Stimulated activated CD4-positive, alpha-beta T cell treated with anti-CD3 and anti-CD28 coated beads, Interleukin-4, amount 100 ng/mL, for 4 hours (primary cell): ENCODE measurements at regions not wholly inside any gene's neighbourhood (a gene's known extent, or its start where the extent isn't known, plus 50 kb on each side); places are given as distances from the start of the nearest gene placed in this dataset.

Experiments
- DNase-seq, 2 experiments: peaks; one replicate each; pipeline ENCODE4 v3.0.0-alpha.2; 2020

DNA sequence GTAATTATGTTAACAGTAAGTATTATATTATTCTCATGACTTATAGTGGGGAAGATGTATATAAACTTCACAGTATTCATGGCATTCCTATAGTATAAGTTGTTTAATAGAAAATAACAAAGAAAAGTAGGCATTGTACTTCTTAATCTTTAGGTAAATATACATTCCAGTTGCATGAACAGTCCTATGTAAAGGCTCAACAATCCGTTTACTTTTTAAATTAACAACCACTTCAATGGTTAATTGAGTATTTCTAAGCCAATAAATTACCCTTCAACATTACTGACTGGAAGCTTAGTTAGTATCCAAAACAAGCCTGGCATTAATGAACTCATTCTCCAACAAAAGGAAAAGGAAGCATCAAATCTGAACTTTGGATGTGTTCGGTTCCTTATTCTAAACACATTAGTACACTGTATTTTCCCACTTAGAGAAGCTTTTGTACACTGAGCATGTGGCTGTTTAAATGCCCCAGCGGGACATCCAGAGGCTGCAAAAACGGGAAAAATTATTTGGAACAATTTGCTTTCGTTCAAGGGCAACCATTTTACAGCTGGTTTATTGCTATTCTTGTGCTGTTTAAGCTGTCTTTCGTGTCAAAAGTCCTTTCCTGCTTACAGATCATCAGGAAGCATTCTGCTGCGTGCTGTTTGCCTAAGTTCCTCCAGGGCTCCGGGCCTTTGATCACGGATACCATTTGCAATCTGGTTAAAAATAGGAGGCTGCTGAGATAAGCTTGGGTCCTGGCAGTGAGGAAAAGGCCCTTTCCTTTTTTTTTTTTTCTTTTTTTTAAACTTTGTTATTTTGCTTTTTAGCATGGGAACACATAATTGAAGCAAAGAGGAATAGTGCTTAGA lies 460.3 kb downstream of the SPRY1 start:
- DNase-seq = no peak

DNA sequence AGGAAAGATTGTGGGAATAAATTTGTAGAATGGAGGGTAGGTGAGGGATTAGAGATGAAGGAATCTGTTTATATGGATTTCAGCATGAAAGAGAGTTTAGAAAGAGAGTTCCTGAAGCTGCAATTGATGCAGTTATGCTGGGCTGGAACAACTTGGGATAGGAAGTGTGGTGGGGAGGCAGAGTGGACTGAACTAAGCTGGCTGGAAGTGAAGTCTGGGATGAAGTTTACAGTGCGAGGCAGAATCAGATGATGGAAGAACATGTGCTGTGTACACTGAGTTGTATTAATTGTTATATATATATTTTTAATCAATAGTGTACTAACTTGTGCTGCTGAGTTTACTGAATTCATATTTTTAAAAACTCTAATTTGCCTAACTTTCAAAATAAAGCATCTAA lies 461.9 kb downstream of the SPRY1 start:
- DNase-seq = no peak

DNA sequence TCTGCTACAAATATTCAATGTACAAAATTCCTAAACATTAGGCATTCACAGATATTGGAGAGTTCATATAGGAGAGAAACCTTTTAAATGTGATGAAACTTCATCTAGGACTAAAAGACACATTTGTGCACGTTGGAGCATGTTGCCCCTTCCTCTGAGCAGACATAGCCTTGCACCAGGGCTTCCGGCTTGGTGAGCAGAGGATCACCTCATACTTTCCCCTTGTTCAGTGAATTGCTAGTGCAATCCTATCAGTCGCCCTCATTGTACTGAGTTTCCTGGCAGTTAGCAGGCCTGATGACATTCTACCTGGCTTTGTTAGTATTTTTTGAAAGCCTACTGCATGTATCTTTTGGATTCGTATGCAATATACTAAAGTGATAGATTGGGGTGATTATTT lies 466.2 kb downstream of the SPRY1 start:
- DNase-seq = no peak

DNA sequence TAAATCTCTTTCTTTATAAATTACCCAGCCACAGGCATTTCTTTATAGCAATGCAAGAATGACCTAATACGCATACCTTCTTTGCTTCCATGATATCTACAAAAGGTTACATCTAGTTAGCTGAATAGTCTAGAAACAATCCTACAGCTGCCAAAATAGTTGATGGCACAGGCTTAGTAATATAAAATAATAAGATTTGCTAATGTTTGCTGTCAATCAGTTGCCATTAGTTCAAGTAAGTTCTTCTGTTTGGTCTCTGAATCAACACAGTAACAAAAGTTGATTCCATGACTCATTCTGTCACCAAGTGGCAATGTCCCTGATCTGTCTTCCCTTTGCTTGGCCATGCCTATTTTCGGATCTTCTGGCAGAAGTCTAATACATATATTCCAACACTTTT lies 470.2 kb downstream of the SPRY1 start:
- no peak for DNase-seq

DNA sequence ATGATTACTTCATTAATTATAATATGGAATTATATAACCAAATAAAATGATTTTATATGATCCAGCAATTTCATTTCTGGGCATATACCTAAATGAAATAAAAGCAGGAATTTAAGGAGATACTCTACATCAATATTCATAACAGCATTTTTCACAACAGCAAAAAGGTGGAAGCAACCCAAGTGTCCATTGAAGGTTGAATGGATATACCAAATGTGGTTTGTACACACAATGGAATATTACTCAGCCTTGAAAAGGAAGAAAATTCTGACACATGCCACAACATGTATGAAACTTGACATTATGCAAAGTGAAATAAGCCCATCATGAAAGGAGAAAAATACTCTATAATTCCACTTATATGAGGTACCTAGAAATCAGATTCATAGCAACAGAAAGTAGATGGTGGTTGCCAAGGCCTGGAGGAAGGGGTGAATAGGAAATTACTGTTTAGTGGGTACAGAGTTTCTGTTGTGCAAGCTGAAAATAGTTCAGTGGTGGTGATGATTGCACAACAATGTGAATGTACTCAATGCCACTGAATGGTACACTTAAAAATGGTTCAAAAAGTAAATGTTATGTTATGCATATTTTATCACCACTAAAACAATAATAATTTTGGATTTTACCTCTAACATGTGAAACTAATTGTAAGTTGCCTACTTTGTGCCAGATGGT lies 471.5 kb downstream of the SPRY1 start:
- no peak for DNase-seq

DNA sequence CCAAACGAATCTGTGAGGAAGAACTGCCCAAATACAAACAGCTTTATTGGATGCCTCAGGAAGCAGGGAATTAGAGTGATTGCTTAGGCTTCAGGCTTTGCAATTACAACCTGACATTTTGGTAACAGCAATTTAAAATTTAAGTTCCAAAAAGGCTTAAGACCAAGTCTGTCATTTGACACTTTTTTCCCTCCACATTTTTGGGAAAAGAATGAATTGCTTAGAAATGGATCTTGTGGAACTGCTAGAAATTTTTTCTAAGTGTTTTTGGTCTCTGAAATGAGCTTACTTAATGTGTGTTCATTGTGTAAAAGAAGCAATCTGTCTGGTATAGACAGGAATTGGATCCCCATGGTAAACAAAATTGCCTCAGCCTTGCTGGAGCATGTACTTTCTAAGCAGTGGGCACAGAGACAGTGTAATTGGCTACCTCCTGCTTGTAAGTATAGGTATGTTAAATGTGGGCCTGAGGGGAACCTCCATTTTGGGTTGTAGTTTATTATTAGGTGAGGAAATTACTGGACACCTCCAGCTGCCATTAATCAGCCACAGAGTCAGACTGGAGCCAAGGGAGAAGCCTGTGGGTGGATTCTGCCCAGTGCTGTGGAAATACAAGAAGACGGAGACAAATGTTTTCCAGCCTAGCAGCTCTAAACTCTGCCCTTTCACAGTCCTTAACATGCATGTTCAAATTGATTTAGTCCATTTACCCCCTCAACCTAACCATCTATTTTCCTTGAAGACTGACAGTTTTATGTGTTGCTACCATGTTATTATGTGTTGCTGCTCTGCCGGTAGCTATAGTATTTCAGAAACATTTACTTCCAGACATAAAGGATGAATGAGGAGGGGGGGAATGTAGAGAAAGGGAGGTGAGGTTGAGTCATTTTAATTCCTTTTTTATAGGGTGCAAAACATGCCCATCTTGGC lies 473.0 kb downstream of the SPRY1 start:
- DNase-seq = no peak

DNA sequence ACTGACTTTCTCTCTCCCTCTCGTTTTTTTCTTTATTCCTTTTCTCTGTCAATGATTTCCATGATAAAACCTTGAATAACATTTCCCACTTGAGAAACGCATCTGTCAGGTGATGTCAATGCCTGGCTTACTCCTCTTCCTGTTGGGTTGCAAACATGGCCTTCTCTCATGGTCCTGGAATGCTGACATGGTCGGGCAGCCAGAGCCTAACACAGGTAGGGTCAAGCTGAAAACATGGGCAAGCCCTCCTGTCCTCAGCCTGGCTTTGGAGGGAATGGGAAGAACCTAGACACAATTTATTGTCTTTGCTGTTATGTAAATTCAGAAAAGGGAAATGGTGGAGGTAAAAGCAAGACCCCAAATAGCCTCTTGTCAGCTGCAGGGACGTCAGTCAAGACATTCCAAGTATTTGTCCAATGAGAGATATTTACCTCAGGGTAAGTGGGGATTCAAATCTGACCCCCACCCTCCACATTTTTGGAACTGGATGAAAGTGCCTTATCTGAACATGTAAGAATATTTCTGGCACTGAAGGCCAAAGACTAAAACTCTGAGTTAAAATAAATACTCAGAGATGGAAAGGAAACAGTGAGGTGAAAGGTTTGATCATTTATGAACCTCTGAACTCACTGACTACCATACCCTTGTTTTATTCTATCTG lies 473.8 kb downstream of the SPRY1 start:
- DNase-seq = no peak

DNA sequence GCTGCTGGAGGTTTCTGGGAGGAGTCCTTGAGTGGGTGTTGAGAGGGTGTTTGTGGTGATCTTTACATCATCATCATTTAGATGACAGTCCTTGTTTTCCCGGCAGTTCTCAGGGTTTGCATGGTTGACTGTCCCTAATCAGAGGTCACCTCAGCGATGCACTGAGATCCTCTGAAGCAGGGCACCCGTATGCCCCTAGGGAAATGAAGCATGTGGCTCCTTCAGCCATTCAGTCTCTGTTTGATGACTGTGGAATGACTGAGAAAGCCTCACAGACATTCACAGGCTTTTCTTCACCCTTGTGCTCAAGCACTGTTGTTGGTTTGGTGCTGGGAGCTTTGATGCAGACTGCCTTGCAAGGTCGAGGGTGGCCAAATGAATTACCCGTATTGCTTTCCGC lies 474.7 kb downstream of the SPRY1 start:
- DNase-seq = no peak

DNA sequence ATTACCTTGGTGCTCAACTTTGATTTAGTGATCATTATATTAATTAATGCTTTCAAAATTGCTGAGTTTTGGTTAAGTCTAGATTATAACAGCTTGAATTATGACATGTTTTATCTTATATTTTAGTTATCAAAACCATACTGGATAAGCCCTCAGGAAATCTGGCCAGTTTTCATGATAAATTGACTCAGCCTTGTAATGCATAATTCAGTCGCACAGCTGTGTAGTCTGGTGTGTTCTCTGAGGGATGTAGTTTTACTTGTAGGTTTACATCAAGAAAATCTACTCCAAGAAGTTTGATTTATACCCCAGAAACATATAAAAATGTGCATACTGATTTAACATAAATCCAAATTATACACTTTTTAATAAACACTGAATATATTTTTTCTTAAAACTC lies 477.5 kb downstream of the SPRY1 start:
- no peak for DNase-seq

DNA sequence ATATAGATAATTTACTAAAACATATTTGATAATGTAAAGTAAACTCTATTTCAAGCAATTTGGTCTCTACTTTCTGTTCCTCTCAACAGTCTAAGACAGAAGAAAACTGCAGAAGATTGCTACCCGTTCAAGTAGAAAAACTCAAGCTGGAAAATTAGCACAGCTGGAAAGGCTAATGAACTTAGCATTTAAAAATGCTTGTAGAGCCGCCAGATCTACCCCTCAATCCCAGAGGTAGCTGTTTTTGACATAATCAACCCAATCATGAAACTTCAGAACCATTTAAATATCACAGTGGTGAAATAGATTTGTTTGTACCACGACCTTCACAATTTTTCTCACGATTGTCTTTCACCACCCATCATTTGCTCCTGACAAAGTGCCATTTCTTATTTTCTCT lies 479.5 kb downstream of the SPRY1 start:
- DNase-seq = no peak

DNA sequence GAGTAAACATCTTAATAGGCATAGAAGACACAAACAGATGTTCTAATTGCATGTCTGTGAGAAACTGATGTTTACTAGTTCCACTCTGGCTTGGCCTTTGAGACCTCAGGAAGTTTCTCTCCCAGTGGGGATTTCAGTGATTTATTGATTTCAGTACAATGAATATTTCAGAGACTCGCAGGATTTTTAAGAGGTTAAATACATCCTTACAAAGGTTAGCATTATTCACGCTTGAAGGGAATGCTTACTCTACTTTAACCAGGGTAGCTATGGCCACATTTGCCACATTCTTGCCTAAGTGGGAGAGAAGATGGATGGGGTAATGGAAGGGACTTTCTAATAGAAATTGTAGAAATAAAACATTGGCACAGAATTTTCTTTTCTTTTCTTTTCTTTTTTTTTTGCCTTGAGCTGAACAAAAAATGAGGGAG lies 480.1 kb downstream of the SPRY1 start:
- no peak for DNase-seq

DNA sequence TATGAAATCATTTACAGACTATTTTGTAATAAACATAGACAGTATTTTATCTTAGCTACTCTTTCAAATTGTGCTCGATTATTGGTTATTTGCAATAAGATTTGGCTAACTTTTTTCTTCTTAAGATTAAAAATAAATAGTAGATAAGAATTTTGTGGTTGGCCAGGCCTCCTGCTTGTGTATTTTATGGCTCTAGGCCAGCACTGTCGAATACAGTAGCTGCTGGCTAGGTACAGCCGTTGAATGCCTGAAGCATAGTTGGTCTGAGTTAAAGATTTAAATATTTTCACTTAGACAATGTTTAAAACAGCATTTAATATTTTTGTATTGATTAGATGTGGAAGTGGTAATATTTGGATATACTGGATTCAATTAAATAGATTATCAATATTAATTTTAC lies 481.0 kb downstream of the SPRY1 start:
- no peak for DNase-seq

DNA sequence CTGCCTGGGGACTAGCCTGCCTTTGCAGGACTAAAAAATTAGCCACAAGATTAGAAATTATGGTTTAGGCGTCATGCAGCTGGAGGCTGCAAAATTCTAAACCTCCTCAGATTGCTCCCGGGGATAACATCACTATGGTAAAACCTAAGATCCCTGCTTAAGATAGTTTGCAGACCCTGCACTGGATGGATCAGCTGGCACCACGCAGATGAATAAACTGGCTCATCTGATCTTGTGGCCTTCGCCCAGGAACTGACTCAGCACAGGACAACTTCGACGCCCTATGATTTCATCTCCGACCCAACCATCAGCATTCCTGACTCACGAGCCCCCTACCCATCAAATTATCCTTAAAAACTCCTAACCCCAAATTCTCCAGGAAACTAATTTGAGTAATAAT lies 482.4 kb downstream of the SPRY1 start:
- DNase-seq = no peak

DNA sequence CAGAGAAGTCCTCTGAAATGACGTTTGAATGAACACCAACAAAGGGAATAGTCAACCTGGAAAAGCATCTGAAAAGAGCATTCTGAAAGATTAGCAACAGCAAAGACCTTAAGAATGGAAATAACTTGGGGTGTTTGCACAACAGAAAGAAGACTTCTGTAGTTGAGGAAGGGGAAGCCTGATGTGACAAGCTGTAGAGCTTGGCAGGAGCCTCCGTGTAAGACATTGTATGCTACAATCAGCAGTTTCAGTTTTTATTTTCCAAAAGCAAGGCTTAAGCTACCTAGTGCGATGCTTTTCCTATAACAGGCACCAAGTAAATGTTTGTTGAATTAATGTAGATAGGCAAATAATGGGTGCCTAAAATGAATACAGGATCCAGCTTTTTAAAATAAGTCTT lies 484.0 kb downstream of the SPRY1 start:
- no peak for DNase-seq

DNA sequence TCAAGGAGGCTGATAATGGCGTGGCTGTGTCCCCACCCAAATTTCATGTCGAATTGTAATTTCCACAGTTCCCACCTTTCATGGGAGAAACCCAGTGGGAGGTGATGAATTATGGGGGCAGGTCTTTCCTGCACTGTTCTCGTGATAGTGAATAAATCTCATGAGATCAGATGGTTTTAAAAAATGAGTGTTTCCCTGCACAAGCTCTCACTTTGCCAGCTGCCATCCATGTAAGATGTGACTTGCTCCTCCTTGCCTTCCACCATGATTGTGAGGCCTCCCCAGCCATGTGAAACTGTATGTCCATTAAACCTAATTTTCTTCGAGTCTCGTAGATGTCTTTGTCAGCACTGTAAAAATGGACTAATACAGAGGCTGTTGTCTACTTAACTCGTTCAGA lies 488.3 kb downstream of the SPRY1 start:
- DNase-seq = no peak

DNA sequence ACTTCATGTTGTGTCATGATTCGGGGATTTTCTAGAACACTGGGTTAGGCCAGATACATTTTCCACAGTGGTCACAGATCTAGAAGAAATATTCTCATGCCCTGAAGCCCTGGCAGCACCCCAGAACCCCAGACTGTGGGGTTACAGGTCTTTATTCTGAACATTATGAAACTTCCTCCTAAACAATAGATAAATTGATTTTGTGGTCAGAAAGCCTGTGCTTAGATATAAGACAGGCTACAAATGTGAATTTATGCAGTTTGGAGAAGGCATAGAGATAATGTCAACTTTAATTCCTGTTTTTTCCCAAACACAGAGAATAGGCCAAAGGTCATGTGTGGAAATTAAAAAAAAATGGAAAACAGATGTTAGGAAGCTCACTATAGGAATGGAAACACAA lies 492.9 kb downstream of the SPRY1 start:
- DNase-seq = no peak

DNA sequence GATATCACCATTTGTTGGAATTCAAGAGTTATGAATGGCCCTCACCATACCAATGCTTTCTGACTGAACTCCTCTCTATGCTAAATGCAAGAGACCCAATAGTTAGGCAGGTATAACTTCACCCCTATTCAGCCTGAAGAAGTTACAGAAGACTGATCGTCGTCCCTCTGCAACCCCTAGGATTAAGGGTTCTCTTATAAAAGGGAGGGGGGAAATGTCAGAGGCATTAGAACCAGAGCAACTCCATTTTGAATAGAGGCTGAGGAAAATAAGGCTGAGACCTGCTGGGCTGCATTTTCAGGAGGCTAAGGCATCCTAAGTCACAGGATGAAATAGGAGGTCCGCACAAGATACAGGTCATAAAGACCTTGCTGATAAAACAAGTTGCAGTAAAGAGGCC lies 494.3 kb downstream of the SPRY1 start:
- DNase-seq = no peak

DNA sequence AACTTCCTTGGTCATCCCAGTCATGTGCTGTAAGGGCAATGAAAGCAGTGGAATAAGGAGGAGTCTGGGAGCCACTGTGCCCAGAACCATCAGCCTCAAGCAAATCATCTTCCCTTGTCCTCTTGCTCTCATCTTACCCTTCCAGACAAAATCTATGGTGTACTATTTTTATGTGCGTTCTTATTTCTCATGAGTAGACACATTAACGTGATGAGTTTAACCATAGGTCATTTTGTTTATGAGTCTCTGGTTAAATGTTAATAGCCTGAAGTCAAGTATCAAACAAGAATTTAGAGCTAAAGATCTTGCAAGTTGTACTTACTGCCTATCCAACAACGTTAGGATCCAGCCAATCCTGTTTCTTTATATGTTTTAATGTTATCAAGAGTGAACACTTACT lies 495.3 kb downstream of the SPRY1 start:
- DNase-seq = no peak

DNA sequence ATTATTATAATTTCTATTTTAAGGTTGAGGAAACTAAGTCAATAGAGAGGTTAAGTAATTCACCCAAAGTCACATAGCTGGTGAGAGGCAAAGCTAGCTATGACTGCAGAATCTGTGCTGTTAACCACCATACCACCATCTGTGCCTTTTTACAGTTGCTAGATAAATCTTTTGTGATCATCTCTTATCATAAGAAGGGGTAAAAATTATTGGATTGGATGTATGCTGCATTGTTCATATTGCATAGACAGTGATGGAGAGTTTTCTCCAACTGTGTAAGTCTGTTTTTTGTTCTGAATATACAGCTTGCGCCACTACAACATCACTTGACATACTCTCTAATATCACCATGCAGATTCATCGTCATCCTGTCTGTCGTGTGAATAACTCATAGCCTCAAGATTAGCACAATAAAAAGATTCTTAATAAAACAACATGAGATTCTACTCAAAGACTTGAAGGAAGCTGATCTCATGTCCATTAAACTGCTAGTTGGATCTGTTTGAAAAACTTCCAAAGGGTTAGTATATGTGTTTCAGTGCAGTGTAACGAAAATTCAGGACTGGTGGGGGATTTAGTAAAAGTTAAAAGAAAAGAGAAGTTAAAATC lies 495.9 kb downstream of the SPRY1 start:
- DNase-seq = no peak

DNA sequence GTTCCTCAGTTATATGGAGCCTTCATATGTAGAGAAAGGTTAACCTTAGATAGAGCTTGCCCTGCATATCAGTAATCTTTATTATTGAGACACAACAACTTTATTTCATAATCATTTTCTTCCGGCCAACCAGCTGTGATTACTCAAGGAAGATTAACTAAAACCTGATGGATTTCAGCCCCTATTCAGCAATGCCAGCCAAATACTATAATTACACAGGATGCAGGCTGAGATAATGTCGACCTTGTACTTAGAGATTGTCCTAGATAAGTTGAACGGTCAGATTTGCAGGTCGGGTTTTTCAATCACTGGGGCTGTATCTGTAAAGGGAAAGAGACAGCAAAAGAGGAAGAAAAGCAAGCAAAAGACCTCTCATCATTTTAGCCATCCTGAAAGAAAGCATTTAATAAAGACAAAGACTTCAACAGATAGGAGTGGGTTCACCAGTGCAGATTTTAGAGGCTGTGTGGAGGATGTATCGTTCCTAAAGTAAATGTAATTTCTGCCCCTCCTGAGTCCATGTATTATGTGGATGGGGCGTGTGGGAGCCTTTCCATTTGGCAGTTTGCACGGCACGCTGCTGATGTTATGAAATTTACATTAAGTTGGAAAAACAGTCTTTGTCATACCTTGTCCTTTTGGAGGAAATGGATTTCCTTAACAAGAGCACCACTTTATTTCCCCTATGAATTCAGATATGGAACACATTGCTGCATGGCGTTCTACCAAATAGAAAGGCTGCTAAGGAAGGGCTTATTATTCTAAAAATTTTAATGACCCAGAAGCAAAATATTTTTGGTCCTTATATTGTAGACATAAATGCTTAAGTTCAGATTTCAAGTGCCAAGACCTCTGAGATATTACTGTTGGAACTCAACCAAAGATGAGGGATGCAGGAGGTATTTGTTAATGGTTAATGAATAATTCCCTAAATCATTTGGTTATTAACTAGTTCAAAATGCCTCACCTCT lies 496.7 kb downstream of the SPRY1 start:
- no peak for DNase-seq

DNA sequence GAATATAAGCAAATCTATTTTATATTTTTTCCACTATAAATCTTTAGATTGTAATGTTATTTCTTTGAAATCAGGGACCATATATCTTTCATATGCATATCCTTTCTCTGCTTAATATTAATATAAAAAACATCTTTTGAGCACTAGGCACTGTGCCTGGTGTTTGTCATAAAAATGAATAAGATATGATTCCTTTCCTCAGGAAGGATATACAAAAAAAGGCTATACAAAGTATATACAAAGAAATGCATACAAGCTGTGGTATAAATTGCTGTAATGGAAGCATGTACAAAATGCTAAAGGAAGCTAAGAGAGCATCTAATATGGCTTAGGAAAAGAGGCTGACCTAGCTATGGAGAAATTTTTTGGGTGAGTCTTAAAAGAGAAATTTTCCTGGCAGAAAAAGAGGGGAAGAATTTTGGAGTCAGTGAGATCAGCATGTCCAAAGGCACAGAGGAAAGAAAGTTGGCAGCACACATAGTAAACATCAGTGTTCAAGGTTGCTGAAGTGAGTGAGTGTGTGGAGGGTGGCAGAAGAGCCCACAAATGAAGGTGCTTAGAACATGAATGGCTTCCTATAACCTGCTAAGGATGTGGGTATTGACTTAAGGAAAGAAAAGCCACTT lies 500.0 kb downstream of the SPRY1 start:
- DNase-seq = no peak
